ENCODE measurements at regions not wholly inside any gene's neighbourhood (a gene's known extent, or its start where the extent isn't known, plus 50 kb on each side); places are given as distances from the start of the nearest gene placed in this dataset.

- DNase-seq = no peak
- no peak overlapping the region for H3K4me3 Mint-ChIP-seq (ENCODE audit: unreplicated experiment)
- Histone ChIP-seq H3K9me3 (no peaks in the 10 kb centered on the region), H3K4me1 (peaks cover 9% of the 10 kb centered on the region), H3K36me3 (ENCODE audit: control insufficient read depth, insufficient read depth, low read length) (no peaks in the 10 kb centered on the region), H3K4me3 (ENCODE audit: low read depth, low read length) (no peak overlapping the region), H3K27me3 (replicated peaks; ENCODE audit: control insufficient read depth, insufficient read depth, low read length) (no peaks in the 10 kb centered on the region)
- BruUV-seq (replicated peaks) = no TSS peak
- peaks cover 3% of the 10 kb centered on the region for H3K27me3 Mint-ChIP-seq (ENCODE audit: insufficient read depth, unreplicated experiment)
- no peak for TF ChIP-seq CTCF (IDR thresholded peaks at IDR 0.05; ENCODE audit: insufficient read depth in 1 of 2, low read depth in 1 of 2, low read length in 1 of 2, severe bottlenecking in 1 of 2, unreplicated experiment in 1 of 2)
- intact Hi-C loops (cut with micrococcal nuclease; ENCODE audit: unreplicated experiment) = no loop called here
- H3K9me3 Mint-ChIP-seq (ENCODE audit: unreplicated experiment) = no peaks in the 10 kb centered on the region
- H3K27ac Mint-ChIP-seq (ENCODE audit: unreplicated experiment) = no peak overlapping the region
- H3K36me3 Mint-ChIP-seq (ENCODE audit: insufficient read depth, unreplicated experiment) = no peaks in the 10 kb centered on the region
- peaks cover 15% of the 10 kb centered on the region for H3K4me1 Mint-ChIP-seq (ENCODE audit: low read depth, unreplicated experiment)
- CTCF ChIA-PET = no interaction called here
- POLR2A ChIA-PET = no interaction called here
Observed at GRCh38 chr6:126738146-126738545, 380.3 kb upstream of the RSPO3 start.

GRCh38 chr6:126738641-126739040, 379.8 kb upstream of the RSPO3 start:
- Mint-ChIP-seq H3K4me1 (ENCODE audit: low read depth, unreplicated experiment) (peaks cover 15% of the 10 kb centered on the region), H3K36me3 (ENCODE audit: insufficient read depth, unreplicated experiment) (no peaks in the 10 kb centered on the region), H3K27me3 (ENCODE audit: insufficient read depth, unreplicated experiment) (peaks cover 3% of the 10 kb centered on the region), H3K4me3 (ENCODE audit: unreplicated experiment) (no peak overlapping the region), H3K9me3 (ENCODE audit: unreplicated experiment) (no peaks in the 10 kb centered on the region), H3K27ac (ENCODE audit: unreplicated experiment) (no peak overlapping the region)
- intact Hi-C loops (cut with micrococcal nuclease; ENCODE audit: unreplicated experiment) = no loop called here
- Histone ChIP-seq H3K9me3 (no peaks in the 10 kb centered on the region), H3K27me3 (replicated peaks; ENCODE audit: control insufficient read depth, insufficient read depth, low read length) (no peaks in the 10 kb centered on the region), H3K4me1 (peaks cover 9% of the 10 kb centered on the region), H3K4me3 (ENCODE audit: low read depth, low read length) (no peak overlapping the region), H3K36me3 (ENCODE audit: control insufficient read depth, insufficient read depth, low read length) (no peaks in the 10 kb centered on the region)
- ChIA-PET CTCF (no interaction called here), POLR2A (no interaction called here)
- no TSS peak for BruUV-seq (replicated peaks)
- DNase-seq = no peak
- no peak for TF ChIP-seq CTCF (IDR thresholded peaks at IDR 0.05; ENCODE audit: insufficient read depth in 1 of 2, low read depth in 1 of 2, low read length in 1 of 2, severe bottlenecking in 1 of 2, unreplicated experiment in 1 of 2)

GRCh38 chr6:126743076-126743475, 375.4 kb upstream of the RSPO3 start:
- intact Hi-C loops (cut with micrococcal nuclease; ENCODE audit: unreplicated experiment) = no loop called here

More at GRCh38 chr6:126743076-126743475, 375.4 kb upstream of the RSPO3 start:
- Mint-ChIP-seq H3K36me3 (ENCODE audit: insufficient read depth, unreplicated experiment) (no peaks in the 10 kb centered on the region), H3K9me3 (ENCODE audit: unreplicated experiment) (no peaks in the 10 kb centered on the region), H3K27ac (ENCODE audit: unreplicated experiment) (no peak overlapping the region), H3K4me3 (ENCODE audit: unreplicated experiment) (no peak overlapping the region), H3K27me3 (ENCODE audit: insufficient read depth, unreplicated experiment) (peaks cover 3% of the 10 kb centered on the region), H3K4me1 (ENCODE audit: low read depth, unreplicated experiment) (peaks cover 7% of the 10 kb centered on the region)
- H3K4me1 ChIP-seq = no peaks in the 10 kb centered on the region
- no peak for TF ChIP-seq CTCF (IDR thresholded peaks at IDR 0.05; ENCODE audit: insufficient read depth in 1 of 2, low read depth in 1 of 2, low read length in 1 of 2, severe bottlenecking in 1 of 2, unreplicated experiment in 1 of 2)
- DNase-seq = no peak
- no peaks in the 10 kb centered on the region for H3K36me3 ChIP-seq (ENCODE audit: control insufficient read depth, insufficient read depth, low read length)
- BruUV-seq (replicated peaks) = no TSS peak
- H3K27me3 ChIP-seq (replicated peaks; ENCODE audit: control insufficient read depth, insufficient read depth, low read length) = no peaks in the 10 kb centered on the region
- CTCF ChIA-PET = no interaction called here
- H3K4me3 ChIP-seq (ENCODE audit: low read depth, low read length) = no peak overlapping the region
- H3K9me3 ChIP-seq = no peaks in the 10 kb centered on the region
- POLR2A ChIA-PET = no interaction called here

Measured in Caco-2 (cell line).